Body of pancreas (tissue), 4 donors: ENCODE measurements at regions not wholly inside any gene's neighbourhood (a gene's known extent, or its start where the extent isn't known, plus 50 kb on each side); places are given as distances from the start of the nearest gene placed in this dataset.
A peak's percentile ranks its signal among the peaks of the same experiment; 100 is the strongest.

ENCODE experiments used
- ATAC-seq: fragments of 150-250 bp; one replicate; pipeline ENCODE4 v1.9.1; 2016
- DNase-seq, 4 donors: peaks; one replicate each; pipeline ENCODE4 v3.0.0-alpha.2; 2019
- H3K27ac ChIP-seq, 4 donors: fragments of 200-600 bp; sonication (generic); 1 replicate in 3 of 4; 2 replicates in 1 of 4; pipeline versions ENCODE4 v1.5.1 to v1.6.1; 2016 to 2019; ENCODE audit warnings: mild to moderate bottlenecking in 1 of 4, mixed read lengths in 1 of 4, moderate library complexity in 1 of 4
- H3K27me3 ChIP-seq, 2 donors: fragments of 200-600 bp; sonication (generic); one replicate each; pipeline ENCODE4 v1.6.0; 2016; ENCODE audit warnings: mild to moderate bottlenecking in 1 of 2
- H3K36me3 ChIP-seq, 2 donors: fragments of 200-600 bp; sonication (generic); replicated peaks in 1 of 2; 2 replicates each; pipeline ENCODE4 v1.5.1; 2016; ENCODE audit warnings: low read depth in 2 of 2; ENCODE audit not compliant: insufficient read depth in 1 of 2
- H3K4me1 ChIP-seq: fragments of 200-600 bp; sonication (generic); one replicate; pipeline ENCODE4 v1.6.0; 2016
- H3K4me3 ChIP-seq, 2 donors: fragments of 200-600 bp; sonication (generic); 1 replicate in 1 of 2; 2 replicates in 1 of 2; pipeline ENCODE4 v1.5.1; 2016 to 2019
- H3K9me3 ChIP-seq, 3 donors: fragments of 200-600 bp; sonication (generic); 1 replicate in 2 of 3; 2 replicates in 1 of 3; pipeline ENCODE4 v1.5.1; 2016
- POLR2A ChIP-seq, 3 donors: fragments of 450-650 bp; IDR thresholded peaks; one replicate each; pipeline ENCODE4 v1.6.1; 2016; ENCODE audit warnings: antibody characterized with exemption in 3 of 3, mild to moderate bottlenecking in 2 of 3
- WGBS, 2 donors: methylation state at CpG; one replicate each; pipeline ENCODE4 v1.1.5; 2017; 5-methylcytosine and 5-hydroxymethylcytosine counted together
- intact Hi-C: fragments of 100-400 bp; cut with DNase I; formaldehyde crosslinking; loops from one replicate; pipeline ENCODE4 v1.15.1; 2023
- TF ChIP-seq, protein P1 (sequence below), 7 experiments: fragments of 450-650 bp in 4 of 7; fragments of 200-600 bp in 3 of 7; sonication (generic) in 3 of 7; IDR thresholded peaks; one replicate each; pipeline ENCODE4 v1.5.1; 2016 to 2019; ENCODE audit warnings: antibody characterized with exemption in 7 of 7

GRCh38 chr5:92734211-92734940 lies 846.6 kb downstream of the NR2F1-AS1 start:
- no peaks in the 10 kb centered on the region for H3K36me3 ChIP-seq
- no peak for TF ChIP-seq POLR2A (IDR thresholded peaks at IDR 0.05)
- TF ChIP-seq, protein P1, sequence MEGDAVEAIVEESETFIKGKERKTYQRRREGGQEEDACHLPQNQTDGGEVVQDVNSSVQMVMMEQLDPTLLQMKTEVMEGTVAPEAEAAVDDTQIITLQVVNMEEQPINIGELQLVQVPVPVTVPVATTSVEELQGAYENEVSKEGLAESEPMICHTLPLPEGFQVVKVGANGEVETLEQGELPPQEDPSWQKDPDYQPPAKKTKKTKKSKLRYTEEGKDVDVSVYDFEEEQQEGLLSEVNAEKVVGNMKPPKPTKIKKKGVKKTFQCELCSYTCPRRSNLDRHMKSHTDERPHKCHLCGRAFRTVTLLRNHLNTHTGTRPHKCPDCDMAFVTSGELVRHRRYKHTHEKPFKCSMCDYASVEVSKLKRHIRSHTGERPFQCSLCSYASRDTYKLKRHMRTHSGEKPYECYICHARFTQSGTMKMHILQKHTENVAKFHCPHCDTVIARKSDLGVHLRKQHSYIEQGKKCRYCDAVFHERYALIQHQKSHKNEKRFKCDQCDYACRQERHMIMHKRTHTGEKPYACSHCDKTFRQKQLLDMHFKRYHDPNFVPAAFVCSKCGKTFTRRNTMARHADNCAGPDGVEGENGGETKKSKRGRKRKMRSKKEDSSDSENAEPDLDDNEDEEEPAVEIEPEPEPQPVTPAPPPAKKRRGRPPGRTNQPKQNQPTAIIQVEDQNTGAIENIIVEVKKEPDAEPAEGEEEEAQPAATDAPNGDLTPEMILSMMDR (IDR thresholded peaks at IDR 0.05) = no peak
- no peaks in the 10 kb centered on the region for H3K9me3 ChIP-seq
- intact Hi-C loops = no loop called here
- DNase-seq (no peak), ATAC-seq (no peak)
- WGBS, 2 donors = 62 to 74% methylated on average over 2 of the region's 2 CpGs
- H3K27ac ChIP-seq = no peak overlapping the region
- H3K4me1 ChIP-seq = no peaks in the 10 kb centered on the region
- no peak overlapping the region for H3K4me3 ChIP-seq
- H3K27me3 ChIP-seq = no peaks in the 10 kb centered on the region

DNA sequence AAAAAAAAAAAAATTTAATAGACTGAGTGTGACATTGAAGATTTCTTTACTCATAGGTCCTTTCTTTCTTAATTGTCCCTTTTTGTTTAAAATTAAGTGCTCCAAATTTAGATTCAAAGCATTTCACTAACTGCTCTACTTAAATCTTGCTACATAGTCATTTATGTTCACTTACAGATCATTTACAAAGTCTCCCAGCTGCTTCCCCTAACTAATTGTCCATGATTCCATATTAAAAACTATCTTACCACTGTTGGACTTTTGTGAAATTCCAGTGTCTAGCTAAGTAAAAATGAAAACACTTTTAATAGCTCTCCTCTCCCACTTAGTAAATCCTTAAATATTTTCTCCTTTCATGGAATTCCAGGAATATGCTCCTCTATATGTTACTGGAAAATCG lies 850.5 kb downstream of the NR2F1-AS1 start:
- no peak overlapping the region for H3K4me3 ChIP-seq
- H3K27ac ChIP-seq = no peak overlapping the region
- intact Hi-C loops = no loop called here
- H3K9me3 ChIP-seq = no peaks in the 10 kb centered on the region
- no peaks in the 10 kb centered on the region for H3K4me1 ChIP-seq
- H3K36me3 ChIP-seq = no peaks in the 10 kb centered on the region
- DNase-seq = no peak
- ATAC-seq = no peak
- TF ChIP-seq, protein P1 (IDR thresholded peaks at IDR 0.05) = no peak
- TF ChIP-seq POLR2A (IDR thresholded peaks at IDR 0.05) = no peak
- whole genome bisulfite sequencing, 2 donors = 39 to 48% methylated on average over 1 of the region's 1 CpG
- H3K27me3 ChIP-seq = no peaks in the 10 kb centered on the region

DNA sequence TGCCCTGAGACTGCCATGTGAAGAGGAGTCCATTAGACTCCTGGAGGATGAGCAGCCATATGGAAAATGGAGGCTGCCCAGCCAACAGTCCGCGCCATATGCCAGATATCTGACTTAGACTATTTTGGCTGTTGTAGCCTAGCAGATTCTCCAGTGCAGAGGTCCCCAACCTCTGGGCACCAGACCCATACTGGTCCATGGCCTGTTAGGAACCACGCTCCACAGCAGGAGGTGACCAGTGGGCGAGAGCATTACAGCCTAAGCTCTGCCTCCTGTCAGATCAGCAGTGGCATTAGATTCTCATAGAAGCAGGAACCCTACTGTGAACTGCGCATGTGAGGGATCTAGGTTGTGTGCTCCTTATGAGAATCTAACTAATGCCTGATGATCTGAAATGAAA lies 851.9 kb downstream of the NR2F1-AS1 start:
- WGBS, 2 donors = 57 to 85% methylated on average over 5 of the region's 5 CpGs
- Histone ChIP-seq H3K4me1 (no peaks in the 10 kb centered on the region), H3K4me3 (no peak overlapping the region), H3K9me3 (no peaks in the 10 kb centered on the region), H3K36me3 (no peaks in the 10 kb centered on the region), H3K27ac (no peak overlapping the region), H3K27me3 (no peaks in the 10 kb centered on the region)
- intact Hi-C loops = no loop called here
- no peak for ATAC-seq
- TF ChIP-seq POLR2A (IDR thresholded peaks at IDR 0.05) = no peak
- TF ChIP-seq, protein P1 (IDR thresholded peaks at IDR 0.05) = no peak
- DNase-seq = peak in 1 of 4 donors; percentile 2

DNA sequence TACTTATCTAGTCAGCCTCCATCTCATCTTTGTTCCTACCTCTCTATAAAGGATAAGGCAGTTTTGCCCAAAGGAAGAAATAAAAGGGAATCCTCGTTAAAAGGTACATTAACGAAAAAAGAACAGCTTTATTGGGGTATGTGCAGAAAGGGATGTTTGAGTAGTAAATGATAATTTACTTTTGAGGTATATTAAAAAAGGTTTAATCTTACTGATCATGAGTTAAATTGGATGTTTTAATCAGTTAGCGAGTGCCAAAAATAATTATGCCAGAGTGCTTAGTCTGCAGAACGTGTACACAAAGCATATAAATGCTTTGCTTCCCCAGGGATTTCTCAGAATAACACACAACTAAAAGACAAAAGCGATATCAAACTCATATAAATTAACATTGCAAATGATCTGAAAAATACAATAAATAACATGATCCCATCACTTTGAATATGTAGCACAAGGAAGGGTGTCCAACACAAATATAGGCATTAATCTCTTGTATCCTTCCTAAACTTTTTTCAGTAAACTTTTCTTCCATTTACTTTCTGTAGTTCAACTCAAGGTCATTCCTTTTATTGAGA lies 865.0 kb downstream of the NR2F1-AS1 start:
- Histone ChIP-seq H3K27ac (no peak overlapping the region), H3K4me1 (no peaks in the 10 kb centered on the region), H3K36me3 (no peaks in the 10 kb centered on the region), H3K27me3 (no peaks in the 10 kb centered on the region), H3K9me3 (no peaks in the 10 kb centered on the region), H3K4me3 (no peak overlapping the region)
- WGBS, 2 donors = 59 to 64% methylated on average over 5 of the region's 5 CpGs
- intact Hi-C loops = no loop called here
- TF ChIP-seq, protein P1 (IDR thresholded peaks at IDR 0.05) = no peak
- TF ChIP-seq POLR2A (IDR thresholded peaks at IDR 0.05) = no peak
- ATAC-seq = no peak
- DNase-seq = no peak

- ATAC-seq = no peak
- H3K9me3 ChIP-seq = no peaks in the 10 kb centered on the region
- no peak overlapping the region for H3K4me3 ChIP-seq
- 33 to 43% methylated on average over 1 of the region's 1 CpG for WGBS, 2 donors
- H3K27me3 ChIP-seq = no peaks in the 10 kb centered on the region
- no peaks in the 10 kb centered on the region for H3K36me3 ChIP-seq
- intact Hi-C loops = no loop called here
- TF ChIP-seq, protein P1 (IDR thresholded peaks at IDR 0.05) = no peak
- TF ChIP-seq POLR2A (IDR thresholded peaks at IDR 0.05) = no peak
- H3K4me1 ChIP-seq = no peaks in the 10 kb centered on the region
- no peak for DNase-seq
- no peak overlapping the region for H3K27ac ChIP-seq
Observed at GRCh38 chr5:92713826-92714225, 867.2 kb downstream of the NR2F1-AS1 start.
